HFF-Myc (cell line): ENCODE measurements at regions not wholly inside any gene's neighbourhood (a gene's known extent, or its start where the extent isn't known, plus 50 kb on each side); places are given as distances from the start of the nearest gene placed in this dataset.
"Not testable (repeated sequence)": the region's sequence is repeated elsewhere in the genome, so short reads cannot be mapped to it uniquely, and the experiment has no call there.

Source experiments
- DNase-seq: peaks from one replicate; pipeline ENCODE4 v3.0.0-alpha.2; 2011; ENCODE audit warnings: low read depth; ENCODE audit errors: extremely low read depth
- H3K4me3 ChIP-seq: replicated peaks from 2 replicates; pipeline ENCODE4 v1.5.1; 2011; ENCODE audit warnings: low read depth, mild to moderate bottlenecking, control low read depth, low read length
- CTCF ChIP-seq: IDR thresholded peaks from 2 replicates; pipeline ENCODE4 v1.5.1; 2012; ENCODE audit warnings: mild to moderate bottlenecking, low read depth, low read length, control low read depth; ENCODE audit errors: missing control alignments

GRCh38 chr7:13024121-13024674 lies 336.8 kb downstream of the ARL4A start:
- no peak for DNase-seq
- no peak overlapping the region for H3K4me3 ChIP-seq
- no peak for TF ChIP-seq CTCF

- H3K4me3 ChIP-seq, DNase-seq: not testable (repeated sequence)
Observed at GRCh38 chr7:13025043-13025442, 337.6 kb downstream of the ARL4A start.

- no peak for DNase-seq
- TF ChIP-seq CTCF: no peak
- H3K4me3 ChIP-seq: no peak overlapping the region
Observed at GRCh38 chr7:13027321-13027720, 339.9 kb downstream of the ARL4A start.

- no peak for TF ChIP-seq CTCF
- H3K4me3 ChIP-seq: no peak overlapping the region
- DNase-seq: no peak
Observed at GRCh38 chr7:13028036-13028824, 340.8 kb downstream of the ARL4A start.

GRCh38 chr7:13028825-13029099 lies 341.3 kb downstream of the ARL4A start:
- no peak for DNase-seq
- H3K4me3 ChIP-seq: no peak overlapping the region
- TF ChIP-seq CTCF: no peak

- no peak for DNase-seq
- no peak for TF ChIP-seq CTCF
- H3K4me3 ChIP-seq: no peak overlapping the region
Observed at GRCh38 chr7:13031468-13031867, 344.0 kb downstream of the ARL4A start.

- no peak overlapping the region for H3K4me3 ChIP-seq
- DNase-seq: no peak
- no peak for TF ChIP-seq CTCF
Observed at GRCh38 chr7:13032084-13032483, 344.7 kb downstream of the ARL4A start.
